MCF 10A (cell line): ENCODE measurements at regions not wholly inside any gene's neighbourhood (a gene's known extent, or its start where the extent isn't known, plus 50 kb on each side); places are given as distances from the start of the nearest gene placed in this dataset.
A peak's percentile ranks its signal among the peaks of the same experiment; 100 is the strongest.

Experiments used
- BruUV-seq: library from RNA; stranded (reverse); fragments of 400-500 nt; replicated peaks from 2 replicates; lab custom pipeline; 2021; lab: Mats Ljungman, UMichigan
- CTCF ChIA-PET: fragments of 300-600 bp; sonication (Branson Sonifier 250); formaldehyde crosslinking; extraction: SDS; loops from one replicate; lab custom pipeline; 2021; ENCODE audit warnings: antibody characterized with exemption, inconsistent platforms; lab: Yijun Ruan, JAX
- POLR2A ChIA-PET: fragments of 300-600, 350-650 bp; sonication (Branson Sonifier 250); formaldehyde crosslinking; extraction: SDS; loops from one replicate; lab custom pipeline; 2020; ENCODE audit warnings: antibody characterized with exemption, inconsistent platforms; lab: Yijun Ruan, JAX
- DNase-seq: peaks from one replicate; pipeline ENCODE4 v3.0.0-alpha.2; 2018; ENCODE audit not compliant: unreplicated experiment
- H3K27ac Mint-ChIP-seq: one replicate; pipeline ENCODE4 v1.8.0; 2022; ENCODE audit warnings: mild to moderate bottlenecking, low read depth, mixed read lengths; ENCODE audit not compliant: unreplicated experiment
- H3K27me3 Mint-ChIP-seq: one replicate; pipeline ENCODE4 v1.8.0; 2022; ENCODE audit warnings: mixed read lengths; ENCODE audit not compliant: insufficient read depth, unreplicated experiment
- H3K36me3 Mint-ChIP-seq: one replicate; pipeline ENCODE4 v1.8.0; 2022; ENCODE audit warnings: mild to moderate bottlenecking, moderate library complexity, mixed read lengths; ENCODE audit not compliant: insufficient read depth, unreplicated experiment
- H3K4me1 Mint-ChIP-seq: one replicate; pipeline ENCODE4 v1.8.0; 2022; ENCODE audit warnings: mixed read lengths; ENCODE audit not compliant: insufficient read depth, unreplicated experiment
- H3K4me3 Mint-ChIP-seq: one replicate; pipeline ENCODE4 v1.8.0; 2022; ENCODE audit warnings: mild to moderate bottlenecking, moderate library complexity, mixed read lengths; ENCODE audit not compliant: unreplicated experiment
- H3K9me3 Mint-ChIP-seq: one replicate; pipeline ENCODE4 v1.8.0; 2022; ENCODE audit warnings: mixed read lengths; ENCODE audit not compliant: unreplicated experiment
- CTCF ChIP-seq: fragments of 200-600 bp; IDR thresholded peaks from one replicate; pipeline ENCODE4 v1.8.0; 2022; ENCODE audit warnings: antibody characterized with exemption, mild to moderate bottlenecking; ENCODE audit not compliant: unreplicated experiment
- intact Hi-C: fragments of 100-400 bp; cut with micrococcal nuclease; formaldehyde crosslinking; loops from 2 replicates; pipeline ENCODE4 v1.14.1; 2022

GRCh38 chr2:126776692-126777619 lies 121.0 kb downstream of the GYPC start:
- DNase-seq: peak; percentile 55
- Mint-ChIP-seq H3K4me1 (peaks cover 6% of the 10 kb centered on the region), H3K36me3 (no peaks in the 10 kb centered on the region), H3K4me3 (peak overlapping the region; percentile 71), H3K27me3 (peaks cover 57% of the 10 kb centered on the region), H3K27ac (no peak overlapping the region), H3K9me3 (no peaks in the 10 kb centered on the region)
- TF ChIP-seq CTCF: peak; percentile 78
- CTCF ChIA-PET: interaction anchor here (0.5 to 6.9 kb wide), 20 partner anchors 8 to 1250 kb away, joined by 3 to 68 read pairs (median 3); no protein-coding TSS in a partner anchor
- intact Hi-C loops: loop anchor here (1.0 to 10.0 kb wide), 5 partner anchors 198 to 1862 kb away; no protein-coding TSS in a partner anchor
- BruUV-seq: no TSS peak
- POLR2A ChIA-PET: no interaction called here

- peak overlapping the region; percentile 71 for H3K4me3 Mint-ChIP-seq
- intact Hi-C loops: loop anchor here (1.0 to 10.0 kb wide), 5 partner anchors 197 to 1863 kb away; no protein-coding TSS in a partner anchor
- H3K4me1 Mint-ChIP-seq: peaks cover 6% of the 10 kb centered on the region
- CTCF ChIA-PET: interaction anchor here (0.6 to 6.9 kb wide), 14 partner anchors 9 to 1033 kb away, joined by 3 to 68 read pairs (median 4); no protein-coding TSS in a partner anchor
- DNase-seq: no peak
- BruUV-seq: no TSS peak
- POLR2A ChIA-PET: no interaction called here
- peaks cover 63% of the 10 kb centered on the region for H3K27me3 Mint-ChIP-seq
- H3K36me3 Mint-ChIP-seq: no peaks in the 10 kb centered on the region
- TF ChIP-seq CTCF: no peak
- no peak overlapping the region for H3K27ac Mint-ChIP-seq
- H3K9me3 Mint-ChIP-seq: no peaks in the 10 kb centered on the region
These were observed 121.1 kb upstream of the TEX51 start for GRCh38 chr2:126777620-126777978.

GRCh38 chr2:126778561-126779501 lies 119.9 kb upstream of the TEX51 start:
- no TSS peak for BruUV-seq
- Mint-ChIP-seq H3K4me3 (no peak overlapping the region), H3K27ac (no peak overlapping the region), H3K27me3 (peaks cover 65% of the 10 kb centered on the region), H3K4me1 (peaks cover 6% of the 10 kb centered on the region), H3K36me3 (no peaks in the 10 kb centered on the region), H3K9me3 (no peaks in the 10 kb centered on the region)
- ChIA-PET CTCF (interaction anchor here (0.5 to 6.9 kb wide), 10 partner anchors 9 to 1882 kb away, joined by 3 to 68 read pairs (median 4); no protein-coding TSS in a partner anchor), POLR2A (interaction anchor here (0.9 kb wide), 1 partner anchor 1034 kb away, joined by 3 read pairs; no protein-coding TSS in a partner anchor)
- DNase-seq: no peak
- TF ChIP-seq CTCF: no peak
- intact Hi-C loops: loop anchor here (5.0 to 10.0 kb wide), 3 partner anchors 196 to 1864 kb away; no protein-coding TSS in a partner anchor
